ENCODE measurements at regions not wholly inside any gene's neighbourhood (a gene's known extent, or its start where the extent isn't known, plus 50 kb on each side); places are given as distances from the start of the nearest gene placed in this dataset.

GRCh38 chr13:30124131-30124768 lies 183.1 kb downstream of the KATNAL1 start:
- Histone ChIP-seq H3K27me3 (no peaks in the 10 kb centered on the region), H3K4me3 (no peak overlapping the region), H3K27ac (no peak overlapping the region), H3K9me3 (no peaks in the 10 kb centered on the region), H3K36me3 (no peaks in the 10 kb centered on the region), H3K4me1 (peaks cover 3 to 43% (median 6%) of the 10 kb centered on the region in 3 donors)
- ATAC-seq, result no peak
- no peak for TF ChIP-seq POLR2AphosphoS5 (IDR thresholded peaks at IDR 0.05)
- TF ChIP-seq POLR2A (IDR thresholded peaks at IDR 0.05), result no peak
- no peak for TF ChIP-seq EP300 (IDR thresholded peaks at IDR 0.05)
- no peak for TF ChIP-seq CTCF (IDR thresholded peaks at IDR 0.05)
- WGBS, 2 donors (ENCODE audit: low coverage in 1 of 2), result 92 to 97% methylated on average over 2 to 13 of the region's 18 CpGs

- no peaks in the 10 kb centered on the region for H3K36me3 ChIP-seq
- no peak overlapping the region for H3K4me3 ChIP-seq
- no peaks in the 10 kb centered on the region for H3K27me3 ChIP-seq
- peaks cover 3 to 46% (median 6%) of the 10 kb centered on the region in 3 donors for H3K4me1 ChIP-seq
- no peak for TF ChIP-seq EP300 (IDR thresholded peaks at IDR 0.05)
- TF ChIP-seq POLR2AphosphoS5 (IDR thresholded peaks at IDR 0.05), result no peak
- no peak for TF ChIP-seq CTCF (IDR thresholded peaks at IDR 0.05)
- no peak for TF ChIP-seq POLR2A (IDR thresholded peaks at IDR 0.05)
- H3K27ac ChIP-seq, result no peak overlapping the region
- WGBS, 2 donors (ENCODE audit: low coverage in 1 of 2), result 96 to 98% methylated on average over 5 to 6 of the region's 8 CpGs
- H3K9me3 ChIP-seq, result no peaks in the 10 kb centered on the region
- no peak for ATAC-seq
Observed at GRCh38 chr13:30123575-30123974, 183.8 kb downstream of the KATNAL1 start.

GRCh38 chr13:30121666-30122065 lies 185.7 kb downstream of the KATNAL1 start:
- Histone ChIP-seq H3K4me1 (peaks cover 3 to 39% (median 6%) of the 10 kb centered on the region in 3 donors), H3K9me3 (no peaks in the 10 kb centered on the region), H3K36me3 (no peaks in the 10 kb centered on the region), H3K27ac (no peak overlapping the region), H3K4me3 (no peak overlapping the region), H3K27me3 (no peaks in the 10 kb centered on the region)
- TF ChIP-seq CTCF (IDR thresholded peaks at IDR 0.05), result no peak
- TF ChIP-seq POLR2AphosphoS5 (IDR thresholded peaks at IDR 0.05), result no peak
- TF ChIP-seq EP300 (IDR thresholded peaks at IDR 0.05), result no peak
- no peak for TF ChIP-seq POLR2A (IDR thresholded peaks at IDR 0.05)
- no peak for ATAC-seq

- ATAC-seq, result no peak
- TF ChIP-seq EP300 (IDR thresholded peaks at IDR 0.05) (no peak), POLR2A (IDR thresholded peaks at IDR 0.05) (no peak), CTCF (IDR thresholded peaks at IDR 0.05) (no peak), POLR2AphosphoS5 (IDR thresholded peaks at IDR 0.05) (no peak)
- no peaks in the 10 kb centered on the region for H3K27me3 ChIP-seq
- H3K9me3 ChIP-seq, result no peaks in the 10 kb centered on the region
- H3K36me3 ChIP-seq, result no peaks in the 10 kb centered on the region
- H3K27ac ChIP-seq, result no peak overlapping the region
- WGBS, 2 donors (ENCODE audit: low coverage in 1 of 2), result 91 to 100% methylated on average over 2 of the region's 2 CpGs
- H3K4me1 ChIP-seq, result peaks cover 3 to 34% (median 6%) of the 10 kb centered on the region in 3 donors
- H3K4me3 ChIP-seq, result no peak overlapping the region
Observed at GRCh38 chr13:30121244-30121643, 186.1 kb downstream of the KATNAL1 start.

GRCh38 chr13:30120133-30120822 lies 187.1 kb downstream of the KATNAL1 start:
- Histone ChIP-seq H3K4me3 (no peak overlapping the region), H3K27me3 (no peaks in the 10 kb centered on the region), H3K4me1 (peaks cover 3 to 30% (median 5%) of the 10 kb centered on the region in 3 donors), H3K9me3 (no peaks in the 10 kb centered on the region), H3K27ac (no peak overlapping the region), H3K36me3 (no peaks in the 10 kb centered on the region)
- 20 to 80% methylated on average over 1 of the region's 1 CpG for WGBS, 2 donors (ENCODE audit: low coverage in 1 of 2)
- ATAC-seq, result no peak
- TF ChIP-seq EP300 (IDR thresholded peaks at IDR 0.05) (no peak), CTCF (IDR thresholded peaks at IDR 0.05) (no peak), POLR2A (IDR thresholded peaks at IDR 0.05) (no peak), POLR2AphosphoS5 (IDR thresholded peaks at IDR 0.05) (no peak)
